CD4-positive, alpha-beta T cell (primary cell): ENCODE measurements at regions not wholly inside any gene's neighbourhood (a gene's known extent, or its start where the extent isn't known, plus 50 kb on each side); places are given as distances from the start of the nearest gene placed in this dataset.

Source experiments
- ATAC-seq: fragments of 200-7000 bp; cut with Tn5 transposase; one replicate; pipeline ENCODE4 v1.10.0; 2022; ENCODE audit warnings: mild to moderate bottlenecking; ENCODE audit not compliant: poor library complexity
- CTCF ChIA-PET: fragments of 350-600 bp; sonication (Branson Sonifier 250); formaldehyde crosslinking; loops from one replicate; lab custom pipeline; 2021; ENCODE audit warnings: antibody characterized with exemption, inconsistent platforms; lab: Charles Lee
- POLR2A ChIA-PET: fragments of 350-600 bp; sonication (Branson Sonifier 250); formaldehyde crosslinking; loops from one replicate; lab custom pipeline; 2021; ENCODE audit warnings: antibody characterized with exemption, inconsistent platforms; lab: Charles Lee
- DNase-seq, 14 experiments: peaks; one replicate each; pipeline ENCODE4 v3.0.0-alpha.2; 2013 to 2020; ENCODE audit warnings: mixed read lengths in 2 of 14
- H3K27ac ChIP-seq, 2 donors: one replicate each; pipeline versions ENCODE4 v1.5.1 to v1.7.0; 2013; ENCODE audit warnings: low read length in 2 of 2, low read depth in 1 of 2, mild to moderate bottlenecking in 1 of 2
- H3K27me3 ChIP-seq, 2 experiments: 1 replicate in 1 of 2; 2 replicates in 1 of 2; pipeline versions ENCODE4 v1.6.1 to v1.7.0; 2013; ENCODE audit warnings: low read length in 2 of 2, control low read depth in 1 of 2, mild to moderate bottlenecking in 1 of 2, moderate library complexity in 1 of 2; ENCODE audit not compliant: insufficient read depth in 2 of 2, control insufficient read depth in 1 of 2
- H3K36me3 ChIP-seq: one replicate; pipeline ENCODE4 v1.6.1; 2013; ENCODE audit warnings: low read length, control low read depth; ENCODE audit not compliant: insufficient read depth
- H3K4me1 ChIP-seq: one replicate; pipeline ENCODE4 v1.6.1; 2013; ENCODE audit warnings: low read length, control low read depth; ENCODE audit not compliant: insufficient read depth
- H3K4me3 ChIP-seq: one replicate; pipeline ENCODE4 v1.5.1; 2013; ENCODE audit warnings: mild to moderate bottlenecking, low read length, moderate library complexity
- H3K9me3 ChIP-seq, 2 experiments: 1 replicate in 1 of 2; 2 replicates in 1 of 2; pipeline versions ENCODE4 v1.6.1 to v1.7.0; 2013; ENCODE audit warnings: low read length in 2 of 2, mild to moderate bottlenecking in 2 of 2, control low read depth in 1 of 2, moderate library complexity in 1 of 2; ENCODE audit not compliant: control insufficient read depth in 1 of 2, insufficient read depth in 1 of 2
- H3K27ac Mint-ChIP-seq: one replicate; pipeline ENCODE4 v1.8.0; 2020; ENCODE audit warnings: mixed read lengths
- H3K27me3 Mint-ChIP-seq: one replicate; pipeline ENCODE4 v1.8.0; 2021; ENCODE audit warnings: mixed read lengths
- H3K36me3 Mint-ChIP-seq: one replicate; pipeline ENCODE4 v1.8.0; 2021; ENCODE audit warnings: low read depth, mixed read lengths
- H3K4me1 Mint-ChIP-seq: one replicate; pipeline ENCODE4 v1.8.0; 2021; ENCODE audit warnings: low read depth, mixed read lengths
- H3K4me3 Mint-ChIP-seq: one replicate; pipeline ENCODE4 v1.8.0; 2020; ENCODE audit warnings: mild to moderate bottlenecking, mixed read lengths
- H3K9me3 Mint-ChIP-seq: one replicate; pipeline ENCODE4 v1.8.0; 2020; ENCODE audit warnings: mixed read lengths
- CTCF ChIP-seq: fragments of 200-600 bp; IDR thresholded peaks from one replicate; pipeline ENCODE4 v1.8.0; 2022; ENCODE audit warnings: antibody characterized with exemption, mild to moderate bottlenecking
- intact Hi-C, 2 experiments: fragments of 100-400 bp; cut with DNase I in 1 of 2; cut with micrococcal nuclease in 1 of 2; formaldehyde crosslinking; loops; one replicate each; pipeline versions ENCODE4 v1.15.1 to v1.9.0; 2023 to 2025; cut with DNase I, micrococcal nuclease

DNA sequence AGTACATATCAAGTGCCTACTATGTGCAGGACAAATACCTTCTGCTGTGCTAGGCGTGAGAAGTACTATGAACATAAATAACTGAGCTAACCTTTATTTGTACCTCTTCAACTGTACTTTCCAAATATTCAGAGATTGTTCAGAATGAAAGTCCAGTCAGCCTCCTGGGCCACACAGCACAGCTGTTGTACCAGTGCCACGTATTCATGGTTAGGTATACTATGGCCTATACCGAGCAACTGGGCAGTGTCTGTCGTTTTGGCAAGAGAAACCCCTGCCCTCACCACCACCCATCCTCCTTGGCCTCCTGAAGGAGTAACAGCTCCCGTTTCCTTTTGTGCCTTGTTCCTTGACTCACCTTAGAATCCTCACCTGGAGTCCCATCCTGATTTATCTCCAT lies 53.0 kb downstream of the RASSF10 start:
- POLR2A ChIA-PET, result no interaction called here
- Histone ChIP-seq H3K27me3 (peaks cover 0 to 5% of the 10 kb centered on the region in 2 experiments), H3K4me3 (no peak overlapping the region), H3K9me3 (no peaks in the 10 kb centered on the region), H3K27ac (no peak overlapping the region), H3K4me1 (no peaks in the 10 kb centered on the region), H3K36me3 (no peaks in the 10 kb centered on the region)
- H3K4me3 Mint-ChIP-seq, result no peak overlapping the region
- H3K36me3 Mint-ChIP-seq, result no peaks in the 10 kb centered on the region
- intact Hi-C loops, result no loop called here
- CTCF ChIA-PET, result no interaction called here
- no peak for ATAC-seq
- no peaks in the 10 kb centered on the region for H3K9me3 Mint-ChIP-seq
- no peak for TF ChIP-seq CTCF
- H3K27me3 Mint-ChIP-seq, result peaks cover 17% of the 10 kb centered on the region
- DNase-seq, result no peak
- no peaks in the 10 kb centered on the region for H3K4me1 Mint-ChIP-seq
- no peak overlapping the region for H3K27ac Mint-ChIP-seq

DNA sequence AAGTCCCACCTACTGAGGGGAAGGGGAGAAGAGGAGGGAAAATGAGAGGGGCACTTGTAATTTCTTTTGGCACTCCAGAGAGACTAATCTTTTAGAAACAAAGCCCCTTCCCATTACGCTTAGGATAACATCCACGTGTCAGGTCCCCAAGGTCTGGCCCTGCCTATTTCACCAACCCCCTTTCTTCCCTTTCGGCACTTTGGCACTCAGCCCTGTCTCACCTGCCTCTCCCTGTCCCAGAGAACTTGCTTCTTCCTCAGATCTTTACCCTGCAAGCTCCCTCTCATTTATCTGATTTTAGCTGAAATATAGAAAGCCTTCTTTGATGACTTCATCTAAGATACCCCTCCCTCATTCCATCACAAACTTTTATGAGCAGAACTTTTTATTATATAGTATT lies 55.5 kb downstream of the RASSF10 start:
- H3K27me3 ChIP-seq, result peaks cover 2 to 5% of the 10 kb centered on the region in 2 experiments
- no peaks in the 10 kb centered on the region for H3K36me3 Mint-ChIP-seq
- H3K9me3 ChIP-seq, result no peaks in the 10 kb centered on the region
- ChIA-PET CTCF (no interaction called here), POLR2A (no interaction called here)
- no peak overlapping the region for H3K4me3 ChIP-seq
- H3K27ac ChIP-seq, result no peak overlapping the region
- TF ChIP-seq CTCF, result no peak
- no peaks in the 10 kb centered on the region for H3K36me3 ChIP-seq
- ATAC-seq, result no peak
- H3K4me3 Mint-ChIP-seq, result no peak overlapping the region
- no peaks in the 10 kb centered on the region for H3K9me3 Mint-ChIP-seq
- intact Hi-C loops, result no loop called here
- H3K4me1 Mint-ChIP-seq, result no peaks in the 10 kb centered on the region
- H3K4me1 ChIP-seq, result no peaks in the 10 kb centered on the region
- H3K27ac Mint-ChIP-seq, result no peak overlapping the region
- H3K27me3 Mint-ChIP-seq, result peaks cover 20% of the 10 kb centered on the region
- DNase-seq, result no peak

DNA sequence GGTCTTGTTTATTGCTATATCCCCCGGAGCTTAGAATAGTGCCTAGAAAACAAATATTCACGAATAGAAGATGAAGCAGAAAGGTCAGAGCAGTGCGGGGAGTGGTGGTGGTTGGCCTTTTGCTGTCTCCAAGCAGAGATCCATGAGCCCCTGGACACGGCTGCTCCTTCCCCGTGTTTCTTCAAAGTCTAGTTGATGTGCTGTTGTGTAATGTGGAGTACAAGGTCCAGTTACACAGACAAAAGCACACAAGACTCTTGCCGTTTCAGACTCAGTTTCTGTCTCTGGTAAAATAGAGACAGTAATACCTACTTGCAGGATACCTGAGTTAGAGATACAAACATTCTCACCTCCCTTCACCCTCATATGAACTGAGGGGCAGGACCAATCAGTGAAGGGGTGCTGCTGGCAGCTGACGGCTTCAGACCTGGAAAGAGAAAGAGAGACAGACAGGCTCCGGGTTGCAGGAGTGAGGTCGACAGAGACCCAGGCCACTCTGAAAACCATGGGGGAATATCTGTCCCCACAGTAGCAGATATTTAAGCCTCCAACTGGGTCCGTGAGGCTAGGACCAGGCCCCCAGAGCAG lies 56.2 kb downstream of the RASSF10 start:
- Mint-ChIP-seq H3K36me3 (no peaks in the 10 kb centered on the region), H3K4me1 (no peaks in the 10 kb centered on the region), H3K4me3 (no peak overlapping the region), H3K27ac (no peak overlapping the region), H3K27me3 (peaks cover 24% of the 10 kb centered on the region), H3K9me3 (no peaks in the 10 kb centered on the region)
- intact Hi-C loops, result no loop called here
- H3K36me3 ChIP-seq, result no peaks in the 10 kb centered on the region
- DNase-seq, result no peak
- H3K27ac ChIP-seq, result no peak overlapping the region
- ChIA-PET POLR2A (no interaction called here), CTCF (no interaction called here)
- H3K9me3 ChIP-seq, result no peaks in the 10 kb centered on the region
- H3K4me1 ChIP-seq, result no peaks in the 10 kb centered on the region
- no peak overlapping the region for H3K4me3 ChIP-seq
- peaks cover 5% of the 10 kb centered on the region in 2 experiments for H3K27me3 ChIP-seq
- TF ChIP-seq CTCF, result no peak
- no peak for ATAC-seq
